DOHH2 (cell line): ENCODE measurements at regions not wholly inside any gene's neighbourhood (a gene's known extent, or its start where the extent isn't known, plus 50 kb on each side); places are given as distances from the start of the nearest gene placed in this dataset.

Experiments
- EZH2phosphoT487 ChIP-seq: fragments of 200-600 bp; sonication (generic); IDR thresholded peaks from 2 replicates; pipeline ENCODE4 v1.6.1; 2017; ENCODE audit warnings: borderline replicate concordance, mild to moderate bottlenecking, antibody characterized with exemption, low read length, moderate library complexity, mixed read lengths
- TF ChIP-seq, protein P1 (sequence below): fragments of 200-600 bp; sonication (generic); IDR thresholded peaks from one replicate; pipeline ENCODE4 v1.5.1; 2014; ENCODE audit warnings: antibody characterized with exemption, mild to moderate bottlenecking, low read depth, low read length; ENCODE audit not compliant: poor library complexity, severe bottlenecking

DNA sequence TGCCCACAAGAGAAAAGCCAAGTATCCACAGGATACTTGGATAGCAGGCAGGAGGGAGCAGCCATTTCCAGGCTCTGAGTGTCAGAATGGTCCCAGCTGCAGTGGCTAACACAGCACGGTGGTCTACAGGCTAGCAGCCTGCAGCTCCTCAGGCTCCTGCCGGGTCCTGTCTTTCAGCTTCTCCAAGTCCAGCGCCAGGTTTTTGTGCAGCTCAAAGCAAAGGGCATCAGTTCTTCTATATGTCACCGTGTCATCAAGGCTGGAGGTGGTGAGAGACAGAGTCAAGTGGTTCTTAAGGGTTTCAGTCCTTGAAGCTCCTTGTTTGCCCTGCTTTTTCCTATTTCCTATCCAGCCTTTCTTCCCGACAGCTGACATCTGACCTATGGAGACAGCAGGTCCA lies 188.6 kb downstream of the NUFIP1 start:
- TF ChIP-seq, protein P1, sequence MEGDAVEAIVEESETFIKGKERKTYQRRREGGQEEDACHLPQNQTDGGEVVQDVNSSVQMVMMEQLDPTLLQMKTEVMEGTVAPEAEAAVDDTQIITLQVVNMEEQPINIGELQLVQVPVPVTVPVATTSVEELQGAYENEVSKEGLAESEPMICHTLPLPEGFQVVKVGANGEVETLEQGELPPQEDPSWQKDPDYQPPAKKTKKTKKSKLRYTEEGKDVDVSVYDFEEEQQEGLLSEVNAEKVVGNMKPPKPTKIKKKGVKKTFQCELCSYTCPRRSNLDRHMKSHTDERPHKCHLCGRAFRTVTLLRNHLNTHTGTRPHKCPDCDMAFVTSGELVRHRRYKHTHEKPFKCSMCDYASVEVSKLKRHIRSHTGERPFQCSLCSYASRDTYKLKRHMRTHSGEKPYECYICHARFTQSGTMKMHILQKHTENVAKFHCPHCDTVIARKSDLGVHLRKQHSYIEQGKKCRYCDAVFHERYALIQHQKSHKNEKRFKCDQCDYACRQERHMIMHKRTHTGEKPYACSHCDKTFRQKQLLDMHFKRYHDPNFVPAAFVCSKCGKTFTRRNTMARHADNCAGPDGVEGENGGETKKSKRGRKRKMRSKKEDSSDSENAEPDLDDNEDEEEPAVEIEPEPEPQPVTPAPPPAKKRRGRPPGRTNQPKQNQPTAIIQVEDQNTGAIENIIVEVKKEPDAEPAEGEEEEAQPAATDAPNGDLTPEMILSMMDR: no peak
- TF ChIP-seq EZH2phosphoT487: no peak
